HG02884 (cell line): ENCODE measurements at regions not wholly inside any gene's neighbourhood (a gene's known extent, or its start where the extent isn't known, plus 50 kb on each side); places are given as distances from the start of the nearest gene placed in this dataset.
"Not testable (repeated sequence)": the region's sequence is repeated elsewhere in the genome, so short reads cannot be mapped to it uniquely, and the experiment has no call there.

Source experiments
- ATAC-seq: cut with Tn5 transposase; IDR thresholded peaks from one replicate; pipeline ENCODE4 v1.9.1; 2021; ENCODE audit warnings: mild to moderate bottlenecking, moderate library complexity; ENCODE audit not compliant: unreplicated experiment

GRCh38 chr15:47013446-47013845, 703.9 kb upstream of the SEMA6D start:
- ATAC-seq, result no peak

- no peak for ATAC-seq
Observed at GRCh38 chr15:47027322-47027946, 689.9 kb upstream of the SEMA6D start.

DNA sequence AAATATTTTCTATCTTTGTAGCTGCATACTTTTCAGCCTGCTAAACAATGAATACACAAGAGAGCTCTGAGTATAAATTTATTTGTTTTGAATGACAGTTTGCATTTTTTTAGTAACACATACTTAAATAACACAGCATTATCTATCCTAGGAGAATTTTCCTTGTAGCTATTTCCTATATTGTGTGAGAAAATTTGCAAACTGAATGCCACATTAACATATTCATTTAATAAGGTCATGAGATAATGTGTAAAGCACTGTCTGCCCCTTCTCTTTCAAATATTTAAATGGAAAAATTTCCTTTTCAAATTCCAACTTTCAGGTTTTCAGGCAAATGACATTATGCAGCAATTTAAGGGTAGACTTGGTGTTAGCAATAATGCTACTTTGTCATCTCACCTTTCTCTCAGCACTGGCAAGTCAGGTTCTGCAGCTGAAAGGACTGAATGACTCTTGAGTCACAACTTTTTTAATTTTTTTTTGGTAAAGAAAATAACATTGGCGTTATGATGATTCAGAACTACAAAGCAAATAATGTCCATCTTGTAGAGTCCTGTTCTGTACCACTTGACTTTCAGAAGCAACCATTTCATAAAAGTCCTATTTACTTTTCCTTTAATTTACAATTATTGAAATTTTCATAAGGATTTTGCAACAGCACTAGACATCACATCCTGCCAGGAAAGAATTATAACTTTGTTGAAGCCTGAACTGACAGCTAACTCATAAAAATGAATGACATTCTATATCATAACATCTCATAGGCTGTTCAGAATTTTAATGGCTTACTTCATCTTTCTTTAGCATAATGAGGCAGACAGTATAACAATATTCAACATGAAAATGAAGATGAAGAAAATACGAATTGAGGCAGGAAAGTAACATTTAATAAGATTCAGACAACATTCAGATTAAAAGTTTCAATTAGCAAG, 681.6 kb upstream of the SEMA6D start:
- no peak for ATAC-seq

- ATAC-seq, result no peak
Observed at GRCh38 chr15:47037003-47037402, 680.3 kb upstream of the SEMA6D start.

DNA sequence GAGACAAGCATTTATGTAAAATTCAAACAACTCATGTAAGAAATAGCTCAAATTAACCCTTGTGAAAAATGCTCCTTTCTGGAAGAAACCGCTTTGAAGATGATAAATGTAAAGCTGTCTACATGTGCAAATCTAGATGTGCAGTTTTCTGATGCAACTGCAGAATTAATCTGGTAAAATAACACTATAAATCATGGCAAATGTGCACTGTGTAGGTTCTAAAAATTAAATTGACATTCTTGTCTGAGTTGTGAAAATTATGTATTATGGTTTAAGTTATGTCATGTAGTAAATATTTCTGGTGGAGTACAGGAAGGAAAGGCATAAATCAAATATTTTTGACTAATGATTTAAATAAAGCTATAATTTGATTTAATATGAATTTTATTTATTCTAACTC, 678.1 kb upstream of the SEMA6D start:
- no peak for ATAC-seq

DNA sequence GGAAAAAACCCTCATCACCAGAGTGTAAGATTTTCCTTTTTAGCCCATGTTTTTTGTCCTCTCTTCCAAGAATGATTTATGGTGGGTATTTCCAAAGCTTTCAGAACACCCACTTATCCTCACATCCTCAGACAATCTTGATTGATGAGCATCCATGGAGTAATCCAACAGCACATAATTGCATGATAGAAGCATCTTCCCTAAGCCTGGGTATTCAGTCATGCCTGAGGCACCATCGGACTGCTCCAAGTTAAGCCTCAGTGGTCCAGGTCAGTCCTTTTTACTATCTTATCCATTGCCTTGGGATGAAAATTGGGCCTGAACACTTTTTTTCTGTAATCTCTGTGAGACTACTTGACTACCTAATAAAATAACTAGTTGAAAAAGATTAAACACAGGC, 676.0 kb upstream of the SEMA6D start:
- ATAC-seq, result no peak

DNA sequence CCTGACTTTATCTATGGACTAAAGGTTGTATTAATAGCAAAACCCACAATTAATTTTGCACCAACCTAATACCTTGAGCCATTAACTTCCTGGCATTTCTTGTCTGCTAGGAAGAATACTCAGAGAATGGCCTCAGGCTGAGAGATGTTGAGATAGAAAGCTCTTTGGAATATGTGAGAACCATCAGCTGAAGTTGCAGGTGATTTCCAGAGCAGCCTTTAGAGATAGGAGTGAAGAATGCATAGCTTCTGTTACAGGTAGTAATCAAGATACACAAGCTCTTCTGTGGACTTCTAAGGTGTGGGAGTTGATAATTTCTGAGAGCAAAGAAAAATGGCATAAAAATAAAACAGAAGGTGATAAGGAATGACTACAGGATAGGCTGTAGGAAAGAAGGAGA, 669.3 kb upstream of the SEMA6D start:
- ATAC-seq, result not testable (repeated sequence)

DNA sequence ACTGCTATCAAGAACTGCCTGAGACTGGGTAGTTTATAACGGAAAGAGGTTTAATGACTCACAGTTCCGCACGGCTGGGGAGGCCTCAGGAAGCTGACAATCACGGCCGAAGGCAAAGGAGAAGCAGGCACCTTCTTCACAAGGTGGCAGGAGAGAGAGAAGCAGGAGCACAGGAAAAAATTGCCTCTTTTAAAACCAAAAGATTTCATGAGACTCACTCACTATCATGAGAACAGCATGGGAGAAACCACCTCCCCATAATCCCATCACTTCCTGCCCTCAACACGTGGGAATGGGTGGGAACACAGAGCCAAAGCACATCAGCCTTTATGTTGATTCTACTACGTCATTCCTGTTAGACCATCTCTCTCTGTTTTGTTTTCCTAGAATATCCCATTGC, 650.9 kb upstream of the SEMA6D start:
- no peak for ATAC-seq

- not testable (repeated sequence) for ATAC-seq
Observed at GRCh38 chr15:47077846-47078245, 639.5 kb upstream of the SEMA6D start.

GRCh38 chr15:47095833-47096232, 621.5 kb upstream of the SEMA6D start:
- ATAC-seq, result no peak

- not testable (repeated sequence) for ATAC-seq
Observed at GRCh38 chr15:47098526-47098925, 618.8 kb upstream of the SEMA6D start.

GRCh38 chr15:47099801-47100200, 617.5 kb upstream of the SEMA6D start:
- not testable (repeated sequence) for ATAC-seq

- not testable (repeated sequence) for ATAC-seq
Observed at GRCh38 chr15:47108800-47109199, 608.5 kb upstream of the SEMA6D start.

DNA sequence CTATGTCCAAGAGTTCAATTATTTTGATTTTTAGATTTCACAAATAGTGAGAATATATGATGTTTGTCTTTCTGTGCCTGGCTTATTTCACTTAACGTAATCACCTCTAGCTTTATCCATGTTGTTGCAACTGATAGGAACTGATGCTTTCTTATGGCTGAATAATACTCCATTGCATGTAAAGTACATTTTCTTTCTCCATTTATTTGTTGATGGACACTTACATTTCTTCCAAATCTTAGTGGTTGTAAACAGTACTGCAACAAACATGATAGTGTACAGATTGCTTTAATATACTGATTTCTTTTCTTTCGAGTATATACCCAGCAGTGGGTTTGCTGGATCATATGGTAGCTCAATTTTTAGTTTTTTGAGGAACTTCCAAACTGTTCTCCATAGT, 600.6 kb upstream of the SEMA6D start:
- ATAC-seq, result no peak

DNA sequence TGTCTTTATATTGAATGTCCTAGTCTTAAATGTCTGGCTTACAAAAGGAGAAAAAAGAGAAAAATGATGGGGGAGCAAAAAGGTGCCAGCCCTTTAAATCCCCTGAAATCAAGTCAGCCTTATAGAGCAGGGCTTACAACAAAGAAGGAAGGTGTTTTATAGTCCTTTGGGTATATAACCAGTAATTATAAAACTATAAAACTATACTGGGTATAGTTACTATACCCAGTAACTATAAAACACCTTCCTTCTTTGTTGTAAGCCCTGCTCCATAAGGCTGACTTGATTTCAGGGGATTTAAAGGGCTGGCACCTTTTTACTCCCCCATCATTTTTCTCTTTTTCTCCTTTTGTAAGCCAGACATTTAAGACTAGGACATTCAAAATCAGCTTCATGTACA, 598.0 kb upstream of the SEMA6D start:
- ATAC-seq, result no peak

- no peak for ATAC-seq
Observed at GRCh38 chr15:47124430-47125102, 592.7 kb upstream of the SEMA6D start.

GRCh38 chr15:47129033-47129432, 588.3 kb upstream of the SEMA6D start:
- ATAC-seq, result no peak

GRCh38 chr15:47131450-47131849, 585.9 kb upstream of the SEMA6D start:
- not testable (repeated sequence) for ATAC-seq

DNA sequence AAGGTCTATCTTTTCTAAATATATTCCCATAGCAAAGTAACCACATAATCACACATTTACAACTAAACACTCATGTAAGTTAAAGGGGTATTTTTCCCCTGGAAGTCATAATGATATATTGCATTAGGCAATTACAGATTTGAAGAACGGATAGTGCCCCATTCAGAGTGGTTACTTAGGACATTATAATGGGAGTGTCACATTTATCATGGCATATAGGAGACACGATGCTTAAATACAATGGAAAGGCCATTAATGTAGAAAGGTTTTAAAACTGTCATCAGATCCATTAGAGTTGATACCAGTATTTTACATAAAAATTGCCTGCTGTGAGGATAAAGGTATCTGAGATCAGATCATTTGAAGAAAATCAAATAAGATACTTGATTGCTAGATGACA, 582.0 kb upstream of the SEMA6D start:
- ATAC-seq, result no peak

DNA sequence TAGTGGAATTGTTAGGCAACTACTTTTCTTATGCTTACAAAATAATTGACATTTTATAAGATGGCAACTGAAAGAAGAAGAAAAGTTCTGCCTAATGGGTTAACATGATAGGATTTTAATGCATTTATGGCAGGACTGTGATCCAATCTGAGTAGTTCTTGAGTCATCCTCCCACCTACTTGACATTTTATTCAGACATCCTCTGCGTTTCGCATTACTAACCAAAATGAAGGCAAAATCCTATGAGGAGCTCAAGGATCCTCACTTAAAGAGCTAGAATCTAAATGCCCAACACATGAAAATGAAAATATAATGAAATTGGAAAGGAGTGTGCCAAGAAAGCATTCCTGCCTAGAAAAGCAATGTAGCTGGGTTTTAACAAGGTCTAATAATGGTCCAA, 581.1 kb upstream of the SEMA6D start:
- no peak for ATAC-seq

- ATAC-seq, result no peak
Observed at GRCh38 chr15:47139965-47140364, 577.3 kb upstream of the SEMA6D start.

DNA sequence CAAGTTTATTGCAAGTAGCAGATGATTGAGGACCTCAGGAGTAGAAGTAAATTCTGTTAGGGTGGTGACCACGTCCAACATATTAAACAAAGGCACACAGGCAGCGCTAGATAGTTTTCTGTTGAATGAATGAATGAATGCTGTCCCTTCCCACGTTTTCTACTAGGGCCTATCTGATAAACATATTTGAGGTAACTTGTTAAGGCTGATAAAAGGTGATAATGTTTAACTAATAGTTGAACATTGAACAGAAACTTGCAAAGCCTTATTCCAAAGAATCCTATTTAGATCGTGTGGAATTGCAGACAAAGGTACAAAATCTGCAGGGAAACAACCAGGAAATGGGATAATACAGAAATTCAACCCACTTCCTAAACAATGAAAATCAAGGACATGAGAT, 559.5 kb upstream of the SEMA6D start:
- no peak for ATAC-seq
